ENCODE measurements at regions not wholly inside any gene's neighbourhood (a gene's known extent, or its start where the extent isn't known, plus 50 kb on each side); places are given as distances from the start of the nearest gene placed in this dataset.

GRCh38 chrX:118167361-118167760 lies 50.8 kb upstream of the KLHL13 start:
- H3K36me3 ChIP-seq: no peaks in the 10 kb centered on the region
- H3K4me1 ChIP-seq: no peaks in the 10 kb centered on the region
- no peak overlapping the region for H3K27ac ChIP-seq
- TF ChIP-seq EP300 (IDR thresholded peaks at IDR 0.05) (no peak), POLR2AphosphoS5 (IDR thresholded peaks at IDR 0.05) (no peak), CTCF (IDR thresholded peaks at IDR 0.05) (no peak), POLR2A (IDR thresholded peaks at IDR 0.05) (no peak)
- no peak for ATAC-seq
- H3K27me3 ChIP-seq: no peaks in the 10 kb centered on the region
- no peaks in the 10 kb centered on the region for H3K9me3 ChIP-seq
- 100% methylated on average over 1 of the region's 1 CpG for WGBS, 2 donors (ENCODE audit: low coverage in 1 of 2)
- H3K4me3 ChIP-seq: no peak overlapping the region

GRCh38 chrX:118171356-118171755 lies 54.7 kb upstream of the KLHL13 start:
- TF ChIP-seq EP300 (IDR thresholded peaks at IDR 0.05) (no peak), POLR2A (IDR thresholded peaks at IDR 0.05) (no peak), POLR2AphosphoS5 (IDR thresholded peaks at IDR 0.05) (no peak), CTCF (IDR thresholded peaks at IDR 0.05) (no peak)
- no peak overlapping the region for H3K4me3 ChIP-seq
- H3K27ac ChIP-seq: no peak overlapping the region
- H3K9me3 ChIP-seq: no peaks in the 10 kb centered on the region
- no peaks in the 10 kb centered on the region for H3K27me3 ChIP-seq
- H3K4me1 ChIP-seq: no peaks in the 10 kb centered on the region
- no peak for ATAC-seq
- H3K36me3 ChIP-seq: no peaks in the 10 kb centered on the region

- peak; percentile 34 for ATAC-seq
- Histone ChIP-seq H3K36me3 (no peaks in the 10 kb centered on the region), H3K27me3 (no peaks in the 10 kb centered on the region), H3K27ac (no peak overlapping the region), H3K4me3 (no peak overlapping the region), H3K4me1 (no peaks in the 10 kb centered on the region), H3K9me3 (no peaks in the 10 kb centered on the region)
- no peak for TF ChIP-seq EP300 (IDR thresholded peaks at IDR 0.05)
- TF ChIP-seq POLR2A (IDR thresholded peaks at IDR 0.05): no peak
- TF ChIP-seq CTCF (IDR thresholded peaks at IDR 0.05): no peak
- TF ChIP-seq POLR2AphosphoS5 (IDR thresholded peaks at IDR 0.05): no peak
- 57 to 61% methylated on average over 4 to 5 of the region's 5 CpGs for WGBS, 2 donors (ENCODE audit: low coverage in 1 of 2)
Observed at GRCh38 chrX:118174516-118175098, 58.0 kb upstream of the KLHL13 start.

GRCh38 chrX:118177708-118178107 lies 61.1 kb upstream of the KLHL13 start:
- TF ChIP-seq CTCF (IDR thresholded peaks at IDR 0.05): no peak
- TF ChIP-seq EP300 (IDR thresholded peaks at IDR 0.05): no peak
- no peak for TF ChIP-seq POLR2A (IDR thresholded peaks at IDR 0.05)
- no peak overlapping the region for H3K27ac ChIP-seq
- H3K27me3 ChIP-seq: no peaks in the 10 kb centered on the region
- no peaks in the 10 kb centered on the region for H3K36me3 ChIP-seq
- 80 to 83% methylated on average over 1 of the region's 1 CpG for WGBS, 2 donors (ENCODE audit: low coverage in 1 of 2)
- ATAC-seq: no peak
- no peaks in the 10 kb centered on the region for H3K9me3 ChIP-seq
- H3K4me3 ChIP-seq: no peak overlapping the region
- peaks cover 0 to 8% (median 0%) of the 10 kb centered on the region in 3 donors for H3K4me1 ChIP-seq

GRCh38 chrX:118178450-118178849 lies 61.8 kb upstream of the KLHL13 start:
- no peak for ATAC-seq
- H3K27ac ChIP-seq: no peak overlapping the region
- no peaks in the 10 kb centered on the region for H3K36me3 ChIP-seq
- 84% methylated on average over 7 of the region's 7 CpGs; no CpG with 5 or more reads in 1 of the 2 donors for WGBS, 2 donors (ENCODE audit: low coverage in 1 of 2)
- H3K9me3 ChIP-seq: no peaks in the 10 kb centered on the region
- peaks cover 0 to 8% (median 0%) of the 10 kb centered on the region in 3 donors for H3K4me1 ChIP-seq
- TF ChIP-seq POLR2AphosphoS5 (IDR thresholded peaks at IDR 0.05): no peak
- TF ChIP-seq POLR2A (IDR thresholded peaks at IDR 0.05): no peak
- no peak for TF ChIP-seq EP300 (IDR thresholded peaks at IDR 0.05)
- TF ChIP-seq CTCF (IDR thresholded peaks at IDR 0.05): no peak
- no peak overlapping the region for H3K4me3 ChIP-seq
- no peaks in the 10 kb centered on the region for H3K27me3 ChIP-seq
